GM12878 (cell line): ENCODE measurements at regions not wholly inside any gene's neighbourhood (a gene's known extent, or its start where the extent isn't known, plus 50 kb on each side); places are given as distances from the start of the nearest gene placed in this dataset.

ENCODE experiments used
- ATAC-seq: fragments of 200-7000 bp; cut with Tn5 transposase; 3 replicates; pipeline ENCODE4 v1.9.1; 2020; ENCODE audit warnings: mild to moderate bottlenecking, moderate library complexity
- BruUV-seq: library from RNA; stranded (reverse); fragments of 400-500 nt; replicated peaks from 2 replicates; lab custom pipeline; 2021; lab: Mats Ljungman, UMichigan
- CTCF ChIA-PET: fragments of 300-600 bp; sonication (Branson Sonifier 250); formaldehyde crosslinking; extraction: SDS; loops from one replicate; lab custom pipeline; 2021; ENCODE audit warnings: inconsistent platforms; lab: Yijun Ruan, JAX
- POLR2A ChIA-PET: fragments of 350-600 bp; formaldehyde crosslinking; extraction: SDS; loops from one replicate; lab custom pipeline; 2021; ENCODE audit warnings: inconsistent platforms; lab: Charles Lee
- RAD21 ChIA-PET: fragments of 300-600 bp; sonication (Branson Sonifier 250); formaldehyde crosslinking; loops from one replicate; lab custom pipeline; 2023; ENCODE audit warnings: antibody characterized with exemption; ENCODE audit not compliant: unreplicated experiment; lab: Charles Lee
- SMC1A ChIA-PET: fragments of 300-600 bp; sonication (Branson Sonifier 250); formaldehyde crosslinking; loops from one replicate; lab custom pipeline; 2023; ENCODE audit not compliant: unreplicated experiment, uncharacterized antibody; lab: Charles Lee
- DNase-seq: peaks from one replicate; pipeline ENCODE4 v3.0.0-alpha.2; 2011; ENCODE audit warnings: low read depth, low spot score
- FAIRE-seq: peaks from 3 replicates; lab custom pipeline; 2011; peaks lifted over from hg19 to GRCh38; lab: Jason Lieb, UNC
- H2AFZ ChIP-seq: 2 replicates; pipeline ENCODE4 v1.6.0; 2011; ENCODE audit warnings: low read depth, low read length, control low read depth; ENCODE audit not compliant: control insufficient read depth
- H3K27ac ChIP-seq: 2 replicates; pipeline ENCODE4 v1.5.1; 2011; ENCODE audit warnings: control low read depth; ENCODE audit not compliant: control insufficient read depth, insufficient read depth
- H3K27me3 ChIP-seq, 2 experiments: replicated peaks in 1 of 2; 2 replicates each; pipeline versions ENCODE4 v1.6.0 to v1.6.1; 2011; ENCODE audit warnings: low read length in 1 of 2; ENCODE audit not compliant: control insufficient read depth in 2 of 2, insufficient read depth in 2 of 2
- H3K36me3 ChIP-seq, 2 experiments: 2 replicates each; pipeline ENCODE4 v1.5.1; 2011; ENCODE audit warnings: low read length in 1 of 2; ENCODE audit not compliant: control insufficient read depth in 2 of 2, insufficient read depth in 2 of 2
- H3K4me1 ChIP-seq: 2 replicates; pipeline ENCODE4 v1.6.1; 2011; ENCODE audit warnings: mild to moderate bottlenecking, low read length, moderate library complexity, mixed read lengths; ENCODE audit not compliant: control insufficient read depth, insufficient read depth
- H3K4me2 ChIP-seq: 2 replicates; pipeline ENCODE4 v1.6.0; 2011; ENCODE audit warnings: control low read depth; ENCODE audit not compliant: control insufficient read depth, insufficient read depth
- H3K4me3 ChIP-seq: fragments of 200-600 bp; sonication (generic); 2 replicates; pipeline ENCODE4 v1.5.1; 2016
- H3K79me2 ChIP-seq: 2 replicates; pipeline ENCODE4 v1.6.0; 2011; ENCODE audit warnings: low read length; ENCODE audit not compliant: control insufficient read depth, insufficient read depth
- H3K9ac ChIP-seq: 2 replicates; pipeline ENCODE4 v1.8.0; 2011; ENCODE audit warnings: low read length, control low read depth, mixed read lengths; ENCODE audit not compliant: control insufficient read depth, insufficient read depth
- H3K9me3 ChIP-seq: replicated peaks from 3 replicates; pipeline ENCODE4 v1.5.1; 2011; ENCODE audit warnings: mild to moderate bottlenecking, low read length; ENCODE audit not compliant: control insufficient read depth, insufficient read depth
- H4K20me1 ChIP-seq: 2 replicates; pipeline ENCODE4 v1.6.0; 2011; ENCODE audit not compliant: control insufficient read depth, insufficient read depth
- CHD4 ChIP-seq: fragments of 200-600 bp; sonication (generic); IDR thresholded peaks from 2 replicates; pipeline ENCODE4 v1.6.1; 2016; ENCODE audit warnings: mild to moderate bottlenecking
- HCFC1 ChIP-seq: fragments of 150-350 bp; IDR thresholded peaks from 2 replicates; pipeline ENCODE4 v1.6.1; 2014; ENCODE audit warnings: low read length
- NBN ChIP-seq: fragments of 450-650 bp; IDR thresholded peaks from 2 replicates; pipeline ENCODE4 v1.6.1; 2016
- POLR2AphosphoS5 ChIP-seq: IDR thresholded peaks from 2 replicates; pipeline ENCODE4 v1.6.1; 2011; ENCODE audit warnings: mild to moderate bottlenecking, low read length, inconsistent platforms
- RBBP5 ChIP-seq: fragments of 200-600 bp; sonication (generic); conservative IDR thresholded peaks from 2 replicates; pipeline ENCODE4 v1.6.1; 2016
- SMARCA5 ChIP-seq: fragments of 450-650 bp; IDR thresholded peaks from 2 replicates; pipeline ENCODE4 v1.6.1; 2017; ENCODE audit warnings: mild to moderate bottlenecking
- TCF7 ChIP-seq: IDR thresholded peaks from 2 replicates; pipeline ENCODE4 v1.6.1; 2014; ENCODE audit warnings: antibody characterized with exemption, borderline replicate concordance
- WGBS: methylation state at CpG from one replicate; pipeline ENCODE4 v1.1.6; 2016; ENCODE audit warnings: low lambda C conversion rate; ENCODE audit not compliant: insufficient replicate concordance, insufficient coverage; ENCODE audit errors: missing lambda C conversion rate; 5-methylcytosine and 5-hydroxymethylcytosine counted together
- in situ Hi-C: fragments of 300-500 bp; cut with MboI; formaldehyde crosslinking; loops from 9 replicates; pipeline ENCODE4 v1.14.3; 2018; ENCODE audit warnings: mixed read lengths
- intact Hi-C: fragments of 100-400 bp; cut with micrococcal nuclease; formaldehyde crosslinking; loops from one replicate; pipeline ENCODE4 v1.14.2; 2022; ENCODE audit not compliant: unreplicated experiment
- TF ChIP-seq, protein P1 (sequence below): fragments of 450-650 bp; IDR thresholded peaks from 2 replicates; pipeline ENCODE4 v1.6.1; 2016; ENCODE audit warnings: mild to moderate bottlenecking
- TF ChIP-seq, protein P2 (sequence below): fragments of 450-650 bp; IDR thresholded peaks from 2 replicates; pipeline ENCODE4 v1.6.1; 2017; ENCODE audit warnings: mild to moderate bottlenecking, moderate library complexity

DNA sequence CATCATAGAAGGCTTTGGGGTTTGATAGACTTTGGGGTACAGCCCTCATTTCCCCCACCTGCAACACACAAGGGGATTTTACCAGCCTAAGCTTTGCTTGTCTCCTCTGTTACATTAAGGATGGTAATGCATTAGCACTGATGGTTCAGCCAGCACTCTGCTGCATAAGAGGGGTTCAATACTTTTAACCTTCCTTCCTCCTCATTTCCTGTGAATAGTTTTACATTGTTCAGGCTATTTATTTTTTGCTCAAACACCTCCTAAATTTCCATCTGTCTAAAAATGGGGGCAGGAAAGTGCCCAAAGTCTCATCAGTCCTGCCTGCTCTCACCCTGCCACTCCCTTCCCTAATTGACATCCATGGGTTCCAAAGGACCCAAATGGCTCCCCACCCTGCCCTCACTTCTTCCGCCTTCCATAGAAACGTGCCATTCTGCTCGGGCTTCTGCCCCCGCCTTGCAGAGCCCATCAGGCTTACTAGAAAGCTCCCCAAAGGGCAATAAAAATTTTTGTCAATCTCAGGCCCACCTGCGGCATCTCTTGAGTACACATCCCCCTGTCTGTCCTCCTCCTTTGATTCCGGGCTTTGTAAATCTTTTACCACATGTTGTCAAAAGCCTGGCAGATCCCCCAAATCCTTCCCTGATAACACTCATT lies 239.5 kb upstream of the SLC24A2 start:
- no peak overlapping the region for H3K27ac ChIP-seq
- H4K20me1 ChIP-seq = no peaks in the 10 kb centered on the region
- no peaks in the 10 kb centered on the region for H3K9me3 ChIP-seq
- DNase-seq (no peak), FAIRE-seq (no peak), ATAC-seq (no peak)
- H3K36me3 ChIP-seq = no peaks in the 10 kb centered on the region
- H3K4me2 ChIP-seq = no peak overlapping the region
- ChIA-PET RAD21 (no interaction called here), CTCF (no interaction called here), SMC1A (interaction anchor here (1.3 kb wide), 1 partner anchor 20 kb away, joined by 4 read pairs; no protein-coding TSS in a partner anchor), POLR2A (no interaction called here)
- H3K79me2 ChIP-seq = no peaks in the 10 kb centered on the region
- BruUV-seq = no TSS peak
- H3K9ac ChIP-seq = no peak overlapping the region
- WGBS = 25% methylated on average over 6 of the region's 6 CpGs
- no peaks in the 10 kb centered on the region for H3K4me1 ChIP-seq
- in situ Hi-C loops = loop anchor here (10.0 kb wide), 1 partner anchor 56 kb away; no protein-coding TSS in a partner anchor
- no peak overlapping the region for H3K4me3 ChIP-seq
- intact Hi-C loops = no loop called here
- no peaks in the 10 kb centered on the region for H3K27me3 ChIP-seq
- TF ChIP-seq NBN (no peak), HCFC1 (no peak), CHD4 (no peak), SMARCA5 (no peak)
- H2AFZ ChIP-seq = no peak overlapping the region

DNA sequence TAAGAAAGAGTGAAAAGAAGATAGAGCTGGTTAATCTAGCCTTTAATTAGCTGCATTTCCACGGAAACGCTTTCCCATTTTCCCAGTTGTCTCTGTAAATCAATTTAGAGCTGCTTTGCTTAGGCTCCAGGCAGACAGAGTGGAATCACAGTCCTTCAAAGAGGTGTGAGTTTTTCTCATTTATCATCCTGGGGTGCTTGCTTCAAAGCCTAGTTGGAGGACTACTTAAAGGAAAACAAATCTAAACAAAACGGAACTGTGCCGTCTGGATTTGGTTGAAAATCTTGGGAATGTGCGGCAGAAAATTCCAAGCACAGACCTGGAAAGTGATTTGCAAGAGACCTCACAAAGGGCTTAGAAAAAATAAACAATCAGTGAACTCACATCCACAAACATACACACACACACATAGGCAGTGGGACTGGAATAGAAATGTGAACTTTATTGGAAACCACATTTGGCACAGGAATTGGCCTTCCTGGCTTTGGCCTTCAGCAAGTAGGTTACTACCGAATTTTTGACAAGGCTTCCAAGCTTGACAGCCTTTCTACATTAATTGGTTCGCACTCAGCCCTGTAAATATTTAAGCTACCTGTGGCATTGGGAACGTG lies 235.2 kb upstream of the SLC24A2 start:
- in situ Hi-C loops = loop anchor here (10.0 kb wide), 1 partner anchor 61 kb away; no protein-coding TSS in a partner anchor
- RAD21 ChIA-PET = no interaction called here
- TF ChIP-seq, protein P1, sequence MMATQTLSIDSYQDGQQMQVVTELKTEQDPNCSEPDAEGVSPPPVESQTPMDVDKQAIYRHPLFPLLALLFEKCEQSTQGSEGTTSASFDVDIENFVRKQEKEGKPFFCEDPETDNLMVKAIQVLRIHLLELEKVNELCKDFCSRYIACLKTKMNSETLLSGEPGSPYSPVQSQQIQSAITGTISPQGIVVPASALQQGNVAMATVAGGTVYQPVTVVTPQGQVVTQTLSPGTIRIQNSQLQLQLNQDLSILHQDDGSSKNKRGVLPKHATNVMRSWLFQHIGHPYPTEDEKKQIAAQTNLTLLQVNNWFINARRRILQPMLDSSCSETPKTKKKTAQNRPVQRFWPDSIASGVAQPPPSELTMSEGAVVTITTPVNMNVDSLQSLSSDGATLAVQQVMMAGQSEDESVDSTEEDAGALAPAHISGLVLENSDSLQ = no peak
- TF ChIP-seq TCF7 (no peak), RBBP5 (no peak), POLR2AphosphoS5 (no peak)
- TF ChIP-seq, protein P2, sequence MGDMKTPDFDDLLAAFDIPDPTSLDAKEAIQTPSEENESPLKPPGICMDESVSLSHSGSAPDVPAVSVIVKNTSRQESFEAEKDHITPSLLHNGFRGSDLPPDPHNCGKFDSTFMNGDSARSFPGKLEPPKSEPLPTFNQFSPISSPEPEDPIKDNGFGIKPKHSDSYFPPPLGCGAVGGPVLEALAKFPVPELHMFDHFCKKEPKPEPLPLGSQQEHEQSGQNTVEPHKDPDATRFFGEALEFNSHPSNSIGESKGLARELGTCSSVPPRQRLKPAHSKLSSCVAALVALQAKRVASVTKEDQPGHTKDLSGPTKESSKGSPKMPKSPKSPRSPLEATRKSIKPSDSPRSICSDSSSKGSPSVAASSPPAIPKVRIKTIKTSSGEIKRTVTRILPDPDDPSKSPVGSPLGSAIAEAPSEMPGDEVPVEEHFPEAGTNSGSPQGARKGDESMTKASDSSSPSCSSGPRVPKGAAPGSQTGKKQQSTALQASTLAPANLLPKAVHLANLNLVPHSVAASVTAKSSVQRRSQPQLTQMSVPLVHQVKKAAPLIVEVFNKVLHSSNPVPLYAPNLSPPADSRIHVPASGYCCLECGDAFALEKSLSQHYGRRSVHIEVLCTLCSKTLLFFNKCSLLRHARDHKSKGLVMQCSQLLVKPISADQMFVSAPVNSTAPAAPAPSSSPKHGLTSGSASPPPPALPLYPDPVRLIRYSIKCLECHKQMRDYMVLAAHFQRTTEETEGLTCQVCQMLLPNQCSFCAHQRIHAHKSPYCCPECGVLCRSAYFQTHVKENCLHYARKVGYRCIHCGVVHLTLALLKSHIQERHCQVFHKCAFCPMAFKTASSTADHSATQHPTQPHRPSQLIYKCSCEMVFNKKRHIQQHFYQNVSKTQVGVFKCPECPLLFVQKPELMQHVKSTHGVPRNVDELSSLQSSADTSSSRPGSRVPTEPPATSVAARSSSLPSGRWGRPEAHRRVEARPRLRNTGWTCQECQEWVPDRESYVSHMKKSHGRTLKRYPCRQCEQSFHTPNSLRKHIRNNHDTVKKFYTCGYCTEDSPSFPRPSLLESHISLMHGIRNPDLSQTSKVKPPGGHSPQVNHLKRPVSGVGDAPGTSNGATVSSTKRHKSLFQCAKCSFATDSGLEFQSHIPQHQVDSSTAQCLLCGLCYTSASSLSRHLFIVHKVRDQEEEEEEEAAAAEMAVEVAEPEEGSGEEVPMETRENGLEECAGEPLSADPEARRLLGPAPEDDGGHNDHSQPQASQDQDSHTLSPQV = no peak

More for the DNA sequence above, 235.2 kb upstream of the SLC24A2 start:
- no peaks in the 10 kb centered on the region for H3K79me2 ChIP-seq
- H4K20me1 ChIP-seq = no peaks in the 10 kb centered on the region
- H2AFZ ChIP-seq = no peak overlapping the region
- no peaks in the 10 kb centered on the region for H3K9me3 ChIP-seq
- no peak for DNase-seq
- no peak overlapping the region for H3K27ac ChIP-seq
- FAIRE-seq = no peak
- intact Hi-C loops = no loop called here
- no peak overlapping the region for H3K4me2 ChIP-seq
- ATAC-seq = no peak
- H3K36me3 ChIP-seq = no peaks in the 10 kb centered on the region
- ChIA-PET POLR2A (no interaction called here), SMC1A (interaction anchor here (1.4 kb wide), 1 partner anchor 8 kb away, joined by 4 read pairs; no protein-coding TSS in a partner anchor), CTCF (interaction anchor here (0.7 kb wide), 1 partner anchor 108 kb away, joined by 3 read pairs; no protein-coding TSS in a partner anchor)
- H3K4me1 ChIP-seq = no peaks in the 10 kb centered on the region
- H3K27me3 ChIP-seq = no peaks in the 10 kb centered on the region
- H3K4me3 ChIP-seq = no peak overlapping the region
- no TSS peak for BruUV-seq
- no peak overlapping the region for H3K9ac ChIP-seq
- 50% methylated on average over 8 of the region's 8 CpGs for WGBS
